Inflammatory macrophage treated with lipopolysaccharide for 1 hour (primary cell): ENCODE measurements at regions not wholly inside any gene's neighbourhood (a gene's known extent, or its start where the extent isn't known, plus 50 kb on each side); places are given as distances from the start of the nearest gene placed in this dataset.
"Not testable (repeated sequence)": the region's sequence is repeated elsewhere in the genome, so short reads cannot be mapped to it uniquely, and the experiment has no call there.

ENCODE experiments used
- DNase-seq, 2 donors: peaks; one replicate each; pipeline ENCODE4 v3.0.0-alpha.2; 2020 to 2022

- DNase-seq: not testable (repeated sequence)
Measured at GRCh38 chr17:45554479-45554878, 64.0 kb upstream of the PLEKHM1 start.

GRCh38 chr17:45558821-45559220 is 68.3 kb upstream of the PLEKHM1 start:
- DNase-seq: not testable (repeated sequence)

GRCh38 chr17:45562868-45563267 is 72.3 kb upstream of the PLEKHM1 start:
- not testable (repeated sequence) for DNase-seq

DNA sequence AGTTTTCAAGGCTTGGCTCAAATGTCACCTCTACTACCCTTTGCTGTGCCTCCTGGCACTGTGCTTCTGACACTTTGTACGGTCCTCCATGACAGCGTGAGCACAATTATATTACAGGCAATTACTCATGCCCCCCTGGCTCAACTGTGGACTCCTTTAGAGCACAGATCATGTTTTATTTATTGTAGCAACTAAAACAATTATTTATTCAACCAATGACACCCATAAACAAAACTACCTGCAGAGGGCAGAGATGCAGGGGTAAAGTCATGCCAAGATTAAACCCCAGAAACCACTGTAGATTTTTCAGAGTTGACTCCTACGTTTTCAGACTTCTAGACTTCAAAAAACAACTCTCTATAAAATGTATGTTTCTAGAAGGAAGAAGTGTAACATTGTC is 72.8 kb upstream of the PLEKHM1 start:
- DNase-seq: not testable (repeated sequence)

- not testable (repeated sequence) for DNase-seq
Measured at GRCh38 chr17:45568275-45568674, 77.8 kb upstream of the PLEKHM1 start.

DNA sequence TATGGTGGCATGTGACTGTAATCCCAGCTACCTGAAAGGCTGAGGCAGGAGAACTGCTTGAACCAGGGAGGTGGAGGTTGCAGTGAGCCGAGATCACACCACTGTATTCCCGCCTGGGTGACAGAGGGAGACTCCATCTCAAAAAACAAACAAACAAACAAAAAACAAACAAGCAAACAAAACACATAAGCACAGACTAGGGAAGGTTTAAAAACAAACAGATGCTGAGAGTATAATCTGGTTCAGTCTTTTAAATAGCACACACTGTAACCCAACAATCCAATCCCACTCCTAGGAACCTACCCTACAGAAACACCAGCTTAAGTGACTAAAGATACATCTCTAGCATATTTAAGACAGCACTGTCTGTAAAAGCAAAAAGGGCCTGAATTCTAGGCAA is 82.8 kb upstream of the PLEKHM1 start:
- not testable (repeated sequence) for DNase-seq

DNA sequence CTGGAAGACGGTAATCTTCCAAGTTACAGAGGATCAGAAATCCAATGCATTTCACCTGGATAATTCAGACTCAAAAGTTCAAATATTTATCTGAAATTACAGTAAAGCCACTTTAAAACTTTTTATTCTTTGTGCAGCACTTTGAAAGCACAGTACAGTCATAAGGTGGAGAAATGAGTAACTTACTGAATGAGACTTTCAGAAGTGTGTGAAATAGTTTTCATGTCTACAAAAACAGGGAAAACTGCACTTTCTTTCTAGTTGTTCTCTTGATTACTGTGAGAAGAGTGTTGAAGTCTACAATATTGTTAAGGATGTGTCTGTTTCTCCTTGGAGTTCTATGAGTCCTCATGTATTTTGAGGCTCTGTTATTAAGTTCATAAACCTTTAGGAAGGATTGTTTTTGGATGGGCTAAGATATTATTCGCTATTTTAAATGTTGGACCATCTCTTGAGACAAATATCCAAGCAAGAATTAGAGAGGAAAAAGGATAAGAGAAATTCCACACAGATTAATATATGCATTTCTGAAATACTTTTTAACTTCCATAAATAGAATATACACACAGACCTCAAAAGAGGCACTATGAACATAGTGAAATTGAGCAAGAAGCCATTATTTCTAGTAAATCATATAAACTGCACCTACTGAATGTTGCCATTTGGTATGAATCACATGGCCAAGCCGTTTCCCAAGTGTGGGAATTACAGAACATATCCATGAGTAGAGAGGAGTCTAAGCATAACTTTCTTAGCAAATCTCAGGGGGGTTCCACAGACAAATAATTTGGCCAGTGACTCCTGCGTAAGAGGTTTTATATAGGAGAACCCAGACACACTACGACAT is 83.6 kb upstream of the PLEKHM1 start:
- DNase-seq: peak in 1 of 2 donors; percentile 43

DNA sequence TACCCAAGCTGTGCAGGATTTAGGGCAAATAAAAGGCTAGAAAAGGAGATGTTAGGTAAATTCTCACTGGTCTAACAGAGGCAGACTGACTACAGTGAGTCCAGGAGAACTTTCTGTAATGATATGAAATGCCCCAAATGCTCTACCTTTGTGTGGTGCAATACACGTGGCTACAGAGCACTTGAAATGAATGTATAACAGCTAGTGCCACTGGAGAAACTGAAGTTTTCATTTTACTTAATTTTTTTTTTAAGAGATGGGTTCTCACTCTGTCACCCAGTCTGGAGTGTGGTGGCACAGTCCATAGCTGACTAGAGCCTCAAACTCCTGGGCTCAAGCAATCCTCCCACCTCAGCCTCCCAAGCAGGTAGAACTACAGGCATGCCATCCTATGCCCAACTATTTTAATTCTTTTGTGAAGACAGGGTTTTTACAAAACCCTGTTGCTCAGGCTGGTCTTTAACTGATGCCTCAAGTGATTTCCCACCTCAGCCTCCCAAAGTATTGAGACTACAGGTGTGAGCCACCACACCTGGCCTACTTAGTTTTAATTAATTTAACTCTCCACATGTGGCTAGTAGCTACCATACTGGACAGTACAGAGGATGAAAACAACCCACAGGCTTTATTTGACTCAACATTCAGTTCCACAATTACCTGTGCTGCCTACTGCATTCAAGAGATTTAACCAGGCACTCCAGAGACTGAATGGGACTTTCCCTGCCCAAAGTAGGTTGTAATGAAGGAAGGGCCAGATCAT is 84.8 kb upstream of the PLEKHM1 start:
- no peak for DNase-seq

DNA sequence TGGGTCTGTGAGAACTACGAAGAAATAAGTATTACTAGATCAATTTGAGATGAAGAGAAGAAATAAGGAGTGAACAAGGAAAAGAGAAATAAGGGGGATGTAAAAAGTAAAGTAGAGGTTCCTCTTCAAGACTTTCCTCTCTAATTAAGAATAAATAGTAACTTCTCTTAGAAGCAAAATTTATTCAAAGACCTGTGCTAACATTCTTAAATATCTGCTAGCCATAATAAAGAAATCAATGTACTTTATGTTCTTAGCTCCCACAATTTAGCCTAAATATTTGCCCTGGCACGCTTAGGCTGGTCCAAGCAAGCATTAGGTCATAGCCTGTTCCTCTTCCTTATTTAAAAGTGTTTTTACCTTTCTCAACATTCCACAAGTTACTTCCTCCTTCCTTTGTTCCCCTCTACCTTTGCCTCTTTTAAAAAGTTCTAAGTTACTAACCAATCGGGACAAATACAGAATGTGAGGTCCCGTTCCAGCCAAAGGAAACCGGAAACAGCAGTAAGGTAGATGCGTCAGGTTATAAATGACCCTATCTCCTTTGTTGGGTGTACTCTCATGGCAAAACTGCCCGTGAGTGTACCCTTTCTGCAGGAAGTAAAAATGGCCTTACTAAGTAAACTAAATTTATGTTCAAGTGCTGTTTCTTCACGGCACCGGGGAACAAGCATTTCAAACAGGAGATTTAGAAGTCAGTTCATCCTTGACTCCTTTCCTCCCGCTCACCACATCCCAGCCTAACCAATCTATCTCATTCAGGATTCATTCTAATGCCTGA is 86.2 kb upstream of the PLEKHM1 start:
- not testable (repeated sequence) for DNase-seq

DNA sequence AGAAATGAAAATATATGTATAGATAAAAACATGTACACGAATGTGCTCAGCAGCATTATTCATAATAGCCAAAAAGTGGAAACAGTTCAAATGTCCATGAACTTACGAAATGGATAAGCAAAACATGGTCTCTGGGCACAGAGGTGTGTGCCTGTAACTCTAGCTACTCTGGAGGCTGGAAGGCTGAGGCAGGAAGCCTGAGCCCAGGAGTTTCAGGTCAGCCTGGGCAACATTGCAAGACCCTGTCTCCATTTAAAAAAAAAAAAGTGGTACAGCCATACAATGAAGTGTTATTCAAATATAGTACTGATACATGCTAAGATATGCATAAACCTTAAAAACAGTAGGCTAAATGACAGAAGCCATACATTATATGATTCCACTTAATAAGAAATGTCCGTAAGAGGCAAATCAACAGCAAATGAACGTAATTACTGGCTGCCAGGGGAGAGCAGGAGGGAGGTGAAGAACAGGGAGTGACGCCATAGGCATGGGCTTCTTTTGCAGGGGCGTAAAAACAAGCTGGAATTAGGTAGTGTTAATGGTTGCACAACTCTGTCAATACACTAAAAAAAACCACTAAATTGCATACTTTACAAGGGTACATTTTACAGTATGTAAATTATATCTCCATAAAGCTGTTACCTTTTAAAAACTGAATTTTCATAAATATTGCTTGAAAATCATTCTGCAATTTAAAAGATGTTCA is 87.2 kb upstream of the PLEKHM1 start:
- DNase-seq: peak in 1 of 2 donors; percentile 64

GRCh38 chr17:45578516-45579455 is 88.3 kb upstream of the PLEKHM1 start:
- DNase-seq: no peak

DNA sequence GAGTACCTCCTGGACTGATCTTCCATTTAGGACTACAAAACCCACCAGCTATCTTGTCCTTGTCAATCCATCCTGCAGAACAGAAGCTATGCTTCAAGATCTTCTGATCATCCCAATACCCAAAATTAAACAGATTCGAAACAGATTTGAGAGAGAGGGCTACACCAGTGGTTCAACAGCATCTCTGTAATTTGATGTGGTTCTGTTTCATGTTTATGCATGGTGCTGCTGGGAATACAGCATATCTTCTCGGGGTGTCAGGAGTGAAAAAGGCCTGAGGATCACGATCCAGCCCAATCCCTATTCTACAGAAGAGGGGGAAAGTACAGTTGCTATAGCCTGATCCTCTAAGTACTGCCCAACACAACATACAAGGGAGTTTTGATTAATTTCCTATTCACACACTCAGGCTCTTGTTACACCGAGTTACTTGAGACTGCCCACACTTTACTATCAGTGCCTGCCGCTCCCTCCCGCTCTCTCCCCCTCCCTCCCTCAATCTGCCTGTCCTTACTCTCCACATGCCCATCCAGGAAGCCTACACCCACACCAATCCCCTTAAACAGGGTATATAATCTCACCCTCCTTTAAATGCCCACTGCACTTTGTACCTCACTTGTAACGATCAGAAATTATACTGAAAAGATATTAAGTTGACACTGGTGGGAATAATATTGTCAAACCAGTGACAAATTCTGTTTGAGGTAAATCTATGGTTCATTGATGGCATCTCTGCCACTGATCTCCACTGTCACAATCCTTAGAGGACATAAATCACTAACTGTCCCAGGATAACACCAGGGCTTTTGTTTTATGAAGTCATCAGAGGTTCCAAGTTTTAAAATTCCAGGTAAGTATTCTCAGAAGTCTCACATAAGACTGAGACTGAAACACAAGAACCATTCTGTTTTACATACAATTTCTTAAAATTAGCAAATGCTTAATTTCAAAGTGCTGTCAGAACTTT is 89.3 kb upstream of the PLEKHM1 start:
- DNase-seq: no peak

DNA sequence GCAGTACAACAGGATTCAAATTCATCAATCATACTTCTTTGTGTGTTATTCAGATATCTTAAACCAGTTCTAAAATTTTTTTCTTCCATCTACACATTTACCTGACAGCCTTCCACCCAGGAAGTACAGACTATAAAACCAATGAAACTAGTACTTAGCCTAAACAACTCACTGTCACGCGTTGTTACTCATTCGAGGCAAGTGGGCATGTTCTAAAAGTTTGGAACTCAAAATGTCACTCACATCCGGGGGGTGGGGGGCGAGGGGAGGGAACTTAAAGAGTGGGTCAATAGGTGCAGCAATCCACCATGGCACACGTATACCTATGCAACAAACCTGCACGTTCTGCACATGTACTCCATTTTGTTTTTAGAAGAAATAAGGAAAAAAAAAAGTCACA is 90.4 kb upstream of the PLEKHM1 start:
- DNase-seq: no peak

- no peak for DNase-seq
Measured at GRCh38 chr17:45581860-45582259, 91.3 kb upstream of the PLEKHM1 start.

DNA sequence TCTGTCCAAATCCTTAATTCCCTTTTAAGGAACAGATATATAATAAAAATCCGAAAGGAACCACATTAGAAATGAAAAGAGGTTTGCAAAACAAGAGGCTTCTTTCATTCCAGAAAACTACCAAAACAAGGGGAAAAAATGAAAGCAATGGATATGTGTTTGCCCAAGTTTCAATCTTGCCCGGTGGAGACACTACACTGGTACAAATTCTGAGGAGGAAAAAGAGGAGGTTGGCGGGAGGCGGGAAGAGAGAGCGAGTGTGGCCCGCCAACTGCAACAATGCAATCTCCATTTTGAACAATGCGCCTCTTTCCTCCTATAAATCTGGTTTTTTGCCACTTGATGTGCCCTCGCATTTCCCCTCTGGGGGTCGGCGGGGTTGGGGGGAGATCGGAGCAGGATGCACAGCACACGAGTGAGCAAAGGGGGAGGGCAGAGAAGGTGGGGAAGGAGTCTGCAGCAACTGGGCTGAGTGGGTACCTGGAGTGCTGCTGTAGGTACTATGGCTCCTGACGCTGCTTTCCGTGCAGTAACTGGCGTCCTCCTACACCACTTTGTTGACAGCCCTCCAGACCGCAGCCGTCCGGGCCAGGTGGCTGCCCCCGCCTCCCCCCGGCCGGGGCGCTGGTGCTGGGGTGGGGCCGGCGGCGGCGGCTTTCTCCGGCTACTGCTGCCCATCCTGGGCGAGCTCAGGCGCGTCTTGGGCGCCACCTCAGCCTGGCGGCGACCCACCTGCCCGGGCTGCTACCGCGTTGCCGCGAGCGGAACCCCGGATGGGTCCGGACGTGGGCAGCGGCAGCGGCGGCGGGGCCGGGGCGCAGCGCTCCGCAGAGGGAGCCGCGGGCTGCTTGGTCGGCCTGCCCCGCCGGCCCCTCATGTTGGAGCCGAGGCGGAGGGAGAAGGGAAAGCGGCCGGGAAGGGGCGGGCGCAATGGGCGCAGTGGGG is 93.8 kb upstream of the PLEKHM1 start:
- peak; percentile 54 to 59 for DNase-seq

- DNase-seq: peak; percentile 78 to 84
Measured at GRCh38 chr17:45585037-45585733, 94.7 kb upstream of the PLEKHM1 start.

- DNase-seq: not testable (repeated sequence)
Measured at GRCh38 chr17:45585794-45586650, 95.5 kb upstream of the PLEKHM1 start.
